GM23338 (cell line): ENCODE measurements at regions not wholly inside any gene's neighbourhood (a gene's known extent, or its start where the extent isn't known, plus 50 kb on each side); places are given as distances from the start of the nearest gene placed in this dataset.

ENCODE experiments used
- CREB1 ChIP-seq: fragments of 250-450 bp; sonication (Bioruptor Pico); IDR thresholded peaks from 2 replicates; pipeline ENCODE4 v1.5.0; 2020; ENCODE audit warnings: low read depth, mild to moderate bottlenecking, moderate library complexity
- EZH2 ChIP-seq: fragments of 200-600 bp; sonication (generic); IDR thresholded peaks from one replicate; pipeline ENCODE4 v1.8.0; 2017; ENCODE audit warnings: antibody characterized with exemption, mild to moderate bottlenecking, low read depth; ENCODE audit not compliant: unreplicated experiment
- EZH2phosphoT487 ChIP-seq: fragments of 200-600 bp; sonication (generic); IDR thresholded peaks from one replicate; pipeline ENCODE4 v1.8.1; 2018; ENCODE audit warnings: antibody characterized with exemption; ENCODE audit not compliant: unreplicated experiment
- JUNB ChIP-seq: IDR thresholded peaks from one replicate; pipeline ENCODE4 v1.6.1; 2016; ENCODE audit warnings: antibody characterized with exemption; ENCODE audit not compliant: unreplicated experiment
- POLR2AphosphoS5 ChIP-seq: IDR thresholded peaks from 2 replicates; pipeline ENCODE4 v1.6.1; 2016; ENCODE audit warnings: antibody characterized with exemption, low read depth
- REST ChIP-seq: IDR thresholded peaks from one replicate; pipeline ENCODE4 v1.6.1; 2018; ENCODE audit warnings: antibody characterized with exemption; ENCODE audit not compliant: unreplicated experiment
- STAT1 ChIP-seq: IDR thresholded peaks from one replicate; pipeline ENCODE4 v1.6.1; 2016; ENCODE audit warnings: antibody characterized with exemption; ENCODE audit not compliant: unreplicated experiment
- ZNF114 ChIP-seq: fragments of 250-450 bp; sonication (Bioruptor Pico); IDR thresholded peaks from 2 replicates; pipeline ENCODE4 v1.5.0; 2020; ENCODE audit warnings: mild to moderate bottlenecking, moderate library complexity
- ZNF331 ChIP-seq: fragments of 250-450 bp; sonication (Bioruptor Pico); IDR thresholded peaks from 2 replicates; pipeline ENCODE4 v1.5.0; 2020; ENCODE audit warnings: low read depth, mild to moderate bottlenecking, moderate library complexity
- ZNF462 ChIP-seq: fragments of 250-450 bp; sonication (Bioruptor Pico); IDR thresholded peaks from 2 replicates; pipeline ENCODE4 v1.5.0; 2020; ENCODE audit warnings: mild to moderate bottlenecking, moderate library complexity
- TF ChIP-seq, protein P1 (sequence below), 2 experiments: fragments of 200-600 bp in 1 of 2; sonication (generic) in 1 of 2; conservative IDR thresholded peaks; 2 replicates each; pipeline versions ENCODE4 v1.5.1 to v1.6.1; 2016 to 2017; ENCODE audit warnings: antibody characterized with exemption in 2 of 2, low read depth in 2 of 2, mild to moderate bottlenecking in 2 of 2, moderate library complexity in 1 of 2
- TF ChIP-seq, protein P2 (sequence below): IDR thresholded peaks from 2 replicates; pipeline ENCODE4 v1.6.1; 2016; ENCODE audit warnings: antibody characterized with exemption

DNA sequence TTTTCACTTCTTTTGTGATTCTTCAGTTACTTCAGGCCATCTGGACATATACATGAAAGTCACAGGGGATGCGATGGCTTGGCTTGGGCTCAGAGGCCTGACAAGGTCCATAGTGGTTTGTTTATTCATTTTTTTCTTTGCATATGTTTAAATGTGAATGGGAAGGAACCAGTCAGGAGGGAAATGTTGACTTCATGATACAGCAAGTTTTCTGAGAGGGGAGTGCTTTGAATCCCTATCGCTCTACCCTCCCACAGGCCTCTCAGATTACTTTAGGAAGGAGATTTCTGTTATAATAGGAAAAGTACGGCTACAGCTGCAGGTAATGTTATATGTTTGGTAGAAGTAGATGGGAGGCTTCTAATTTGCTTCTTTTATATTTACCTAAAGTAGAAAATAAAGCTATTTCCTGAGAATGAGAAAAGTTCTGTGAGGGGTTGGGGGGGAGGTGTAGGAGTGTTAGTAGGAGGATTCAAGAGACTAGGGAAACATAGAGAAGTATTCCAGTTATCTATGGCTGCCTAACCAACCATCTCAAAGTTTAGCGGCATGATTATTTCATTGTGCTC lies 322.9 kb downstream of the RAPGEF2 start:
- TF ChIP-seq, protein P1, sequence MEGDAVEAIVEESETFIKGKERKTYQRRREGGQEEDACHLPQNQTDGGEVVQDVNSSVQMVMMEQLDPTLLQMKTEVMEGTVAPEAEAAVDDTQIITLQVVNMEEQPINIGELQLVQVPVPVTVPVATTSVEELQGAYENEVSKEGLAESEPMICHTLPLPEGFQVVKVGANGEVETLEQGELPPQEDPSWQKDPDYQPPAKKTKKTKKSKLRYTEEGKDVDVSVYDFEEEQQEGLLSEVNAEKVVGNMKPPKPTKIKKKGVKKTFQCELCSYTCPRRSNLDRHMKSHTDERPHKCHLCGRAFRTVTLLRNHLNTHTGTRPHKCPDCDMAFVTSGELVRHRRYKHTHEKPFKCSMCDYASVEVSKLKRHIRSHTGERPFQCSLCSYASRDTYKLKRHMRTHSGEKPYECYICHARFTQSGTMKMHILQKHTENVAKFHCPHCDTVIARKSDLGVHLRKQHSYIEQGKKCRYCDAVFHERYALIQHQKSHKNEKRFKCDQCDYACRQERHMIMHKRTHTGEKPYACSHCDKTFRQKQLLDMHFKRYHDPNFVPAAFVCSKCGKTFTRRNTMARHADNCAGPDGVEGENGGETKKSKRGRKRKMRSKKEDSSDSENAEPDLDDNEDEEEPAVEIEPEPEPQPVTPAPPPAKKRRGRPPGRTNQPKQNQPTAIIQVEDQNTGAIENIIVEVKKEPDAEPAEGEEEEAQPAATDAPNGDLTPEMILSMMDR (conservative IDR thresholded peaks at IDR 0.05; ENCODE audit: low read depth in 2 of 2): no peak
- TF ChIP-seq ZNF462: no peak
- no peak for TF ChIP-seq EZH2
- TF ChIP-seq POLR2AphosphoS5: no peak
- TF ChIP-seq CREB1 (CRISPR knock-in tag): no peak
- TF ChIP-seq REST: no peak
- no peak for TF ChIP-seq EZH2phosphoT487
- no peak for TF ChIP-seq ZNF331 (CRISPR knock-in tag)
- TF ChIP-seq ZNF114 (CRISPR knock-in tag): no peak
- TF ChIP-seq STAT1: no peak
- TF ChIP-seq JUNB: no peak
- TF ChIP-seq, protein P2, sequence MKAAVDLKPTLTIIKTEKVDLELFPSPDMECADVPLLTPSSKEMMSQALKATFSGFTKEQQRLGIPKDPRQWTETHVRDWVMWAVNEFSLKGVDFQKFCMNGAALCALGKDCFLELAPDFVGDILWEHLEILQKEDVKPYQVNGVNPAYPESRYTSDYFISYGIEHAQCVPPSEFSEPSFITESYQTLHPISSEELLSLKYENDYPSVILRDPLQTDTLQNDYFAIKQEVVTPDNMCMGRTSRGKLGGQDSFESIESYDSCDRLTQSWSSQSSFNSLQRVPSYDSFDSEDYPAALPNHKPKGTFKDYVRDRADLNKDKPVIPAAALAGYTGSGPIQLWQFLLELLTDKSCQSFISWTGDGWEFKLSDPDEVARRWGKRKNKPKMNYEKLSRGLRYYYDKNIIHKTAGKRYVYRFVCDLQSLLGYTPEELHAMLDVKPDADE: no peak
